Body of pancreas (tissue), 4 donors: ENCODE measurements at regions not wholly inside any gene's neighbourhood (a gene's known extent, or its start where the extent isn't known, plus 50 kb on each side); places are given as distances from the start of the nearest gene placed in this dataset.

Experiments used
- ATAC-seq: fragments of 150-250 bp; one replicate; pipeline ENCODE4 v1.9.1; 2016
- DNase-seq, 4 donors: peaks; one replicate each; pipeline ENCODE4 v3.0.0-alpha.2; 2019
- H3K27ac ChIP-seq, 4 donors: fragments of 200-600 bp; sonication (generic); 1 replicate in 3 of 4; 2 replicates in 1 of 4; pipeline versions ENCODE4 v1.5.1 to v1.6.1; 2016 to 2019; ENCODE audit warnings: mild to moderate bottlenecking in 1 of 4, mixed read lengths in 1 of 4, moderate library complexity in 1 of 4
- H3K27me3 ChIP-seq, 2 donors: fragments of 200-600 bp; sonication (generic); one replicate each; pipeline ENCODE4 v1.6.0; 2016; ENCODE audit warnings: mild to moderate bottlenecking in 1 of 2
- H3K36me3 ChIP-seq, 2 donors: fragments of 200-600 bp; sonication (generic); replicated peaks in 1 of 2; 2 replicates each; pipeline ENCODE4 v1.5.1; 2016; ENCODE audit warnings: low read depth in 2 of 2; ENCODE audit not compliant: insufficient read depth in 1 of 2
- H3K4me1 ChIP-seq: fragments of 200-600 bp; sonication (generic); one replicate; pipeline ENCODE4 v1.6.0; 2016
- H3K4me3 ChIP-seq, 2 donors: fragments of 200-600 bp; sonication (generic); 1 replicate in 1 of 2; 2 replicates in 1 of 2; pipeline ENCODE4 v1.5.1; 2016 to 2019
- H3K9me3 ChIP-seq, 3 donors: fragments of 200-600 bp; sonication (generic); 1 replicate in 2 of 3; 2 replicates in 1 of 3; pipeline ENCODE4 v1.5.1; 2016
- POLR2A ChIP-seq, 3 donors: fragments of 450-650 bp; IDR thresholded peaks; one replicate each; pipeline ENCODE4 v1.6.1; 2016; ENCODE audit warnings: antibody characterized with exemption in 3 of 3, mild to moderate bottlenecking in 2 of 3
- WGBS, 2 donors: methylation state at CpG; one replicate each; pipeline ENCODE4 v1.1.5; 2017; 5-methylcytosine and 5-hydroxymethylcytosine counted together
- intact Hi-C: fragments of 100-400 bp; cut with DNase I; formaldehyde crosslinking; loops from one replicate; pipeline ENCODE4 v1.15.1; 2023
- TF ChIP-seq, protein P1 (sequence below), 7 experiments: fragments of 450-650 bp in 4 of 7; fragments of 200-600 bp in 3 of 7; sonication (generic) in 3 of 7; IDR thresholded peaks; one replicate each; pipeline ENCODE4 v1.5.1; 2016 to 2019; ENCODE audit warnings: antibody characterized with exemption in 7 of 7

DNA sequence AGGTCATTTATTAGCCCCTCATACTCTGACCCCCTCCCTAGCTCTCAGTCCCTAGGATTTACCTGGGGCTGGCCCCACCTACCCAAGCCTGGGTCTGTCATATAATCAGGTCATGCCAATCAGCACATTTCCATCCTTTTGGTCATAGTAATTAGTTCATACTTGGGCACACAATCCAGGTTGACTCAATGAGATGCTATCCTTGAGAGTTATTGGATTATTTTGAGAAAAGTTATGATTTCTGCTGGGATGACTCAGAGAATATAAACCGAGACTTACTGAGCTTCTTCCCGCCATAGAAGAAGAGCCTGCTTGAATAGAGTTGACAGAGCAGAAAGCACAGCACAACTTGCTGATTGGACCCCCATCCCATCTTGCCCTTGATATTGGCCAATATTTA is 331.5 kb downstream of the CBLN1 start:
- WGBS, 2 donors = 78 to 85% methylated on average over 2 of the region's 2 CpGs
- Histone ChIP-seq H3K4me1 (no peaks in the 10 kb centered on the region), H3K9me3 (no peaks in the 10 kb centered on the region), H3K4me3 (no peak overlapping the region), H3K36me3 (no peaks in the 10 kb centered on the region), H3K27ac (no peak overlapping the region), H3K27me3 (no peaks in the 10 kb centered on the region)
- intact Hi-C loops = no loop called here
- DNase-seq (no peak), ATAC-seq (no peak)
- TF ChIP-seq, protein P1, sequence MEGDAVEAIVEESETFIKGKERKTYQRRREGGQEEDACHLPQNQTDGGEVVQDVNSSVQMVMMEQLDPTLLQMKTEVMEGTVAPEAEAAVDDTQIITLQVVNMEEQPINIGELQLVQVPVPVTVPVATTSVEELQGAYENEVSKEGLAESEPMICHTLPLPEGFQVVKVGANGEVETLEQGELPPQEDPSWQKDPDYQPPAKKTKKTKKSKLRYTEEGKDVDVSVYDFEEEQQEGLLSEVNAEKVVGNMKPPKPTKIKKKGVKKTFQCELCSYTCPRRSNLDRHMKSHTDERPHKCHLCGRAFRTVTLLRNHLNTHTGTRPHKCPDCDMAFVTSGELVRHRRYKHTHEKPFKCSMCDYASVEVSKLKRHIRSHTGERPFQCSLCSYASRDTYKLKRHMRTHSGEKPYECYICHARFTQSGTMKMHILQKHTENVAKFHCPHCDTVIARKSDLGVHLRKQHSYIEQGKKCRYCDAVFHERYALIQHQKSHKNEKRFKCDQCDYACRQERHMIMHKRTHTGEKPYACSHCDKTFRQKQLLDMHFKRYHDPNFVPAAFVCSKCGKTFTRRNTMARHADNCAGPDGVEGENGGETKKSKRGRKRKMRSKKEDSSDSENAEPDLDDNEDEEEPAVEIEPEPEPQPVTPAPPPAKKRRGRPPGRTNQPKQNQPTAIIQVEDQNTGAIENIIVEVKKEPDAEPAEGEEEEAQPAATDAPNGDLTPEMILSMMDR (IDR thresholded peaks at IDR 0.05) = no peak
- TF ChIP-seq POLR2A (IDR thresholded peaks at IDR 0.05) = no peak

DNA sequence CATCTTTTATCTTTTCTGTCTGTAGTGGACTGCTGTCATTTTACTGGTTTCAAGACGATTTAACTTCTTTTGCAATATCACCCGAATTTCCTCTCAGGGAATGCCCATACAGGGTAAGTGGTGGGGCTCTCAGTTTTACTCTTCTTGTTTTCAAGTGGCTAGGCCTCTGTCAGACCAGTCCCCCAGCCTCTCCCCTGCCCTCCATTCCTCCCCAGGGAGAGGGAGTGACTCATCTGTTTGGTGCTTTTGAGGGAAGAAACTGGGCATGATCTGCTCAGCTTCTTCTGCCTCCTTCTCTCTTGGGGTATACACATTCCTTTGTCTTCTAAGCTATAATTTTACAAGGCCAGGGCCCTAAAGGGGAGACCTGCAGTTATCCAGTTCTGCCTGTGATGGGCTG is 332.0 kb downstream of the CBLN1 start:
- H3K4me3 ChIP-seq = no peak overlapping the region
- H3K27ac ChIP-seq = no peak overlapping the region
- H3K9me3 ChIP-seq = no peaks in the 10 kb centered on the region
- no peak for DNase-seq
- no peaks in the 10 kb centered on the region for H3K36me3 ChIP-seq
- WGBS, 2 donors = 68 to 75% methylated on average over 2 of the region's 2 CpGs
- intact Hi-C loops = no loop called here
- H3K27me3 ChIP-seq = no peaks in the 10 kb centered on the region
- no peak for TF ChIP-seq POLR2A (IDR thresholded peaks at IDR 0.05)
- TF ChIP-seq, protein P1 (IDR thresholded peaks at IDR 0.05) = no peak
- no peak for ATAC-seq
- H3K4me1 ChIP-seq = no peaks in the 10 kb centered on the region

DNA sequence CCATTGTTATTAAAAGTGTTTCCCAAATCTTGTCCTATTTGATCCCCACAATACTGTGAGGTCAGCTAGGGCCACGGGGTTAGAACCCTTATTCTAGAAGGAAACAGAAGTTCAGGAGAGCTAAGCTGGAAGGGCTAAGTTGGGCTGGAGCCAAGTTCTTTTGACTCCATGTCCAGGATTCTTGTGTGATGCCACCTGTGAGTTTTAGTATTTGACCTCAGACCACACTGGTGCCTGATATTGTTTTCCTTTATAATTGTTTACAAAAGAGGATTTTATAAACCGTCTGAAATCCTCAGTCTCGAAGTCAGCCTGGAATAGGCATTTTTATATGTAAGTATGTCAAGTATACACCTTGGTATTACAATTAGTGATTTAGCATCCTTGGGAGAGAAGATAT is 332.7 kb downstream of the CBLN1 start:
- DNase-seq (no peak), ATAC-seq (no peak)
- H3K36me3 ChIP-seq = no peaks in the 10 kb centered on the region
- H3K9me3 ChIP-seq = no peaks in the 10 kb centered on the region
- intact Hi-C loops = no loop called here
- no peaks in the 10 kb centered on the region for H3K4me1 ChIP-seq
- 73% methylated on average over 3 of the region's 3 CpGs for WGBS, 2 donors
- no peak overlapping the region for H3K4me3 ChIP-seq
- TF ChIP-seq, protein P1 (IDR thresholded peaks at IDR 0.05) = no peak
- no peaks in the 10 kb centered on the region for H3K27me3 ChIP-seq
- no peak overlapping the region for H3K27ac ChIP-seq

DNA sequence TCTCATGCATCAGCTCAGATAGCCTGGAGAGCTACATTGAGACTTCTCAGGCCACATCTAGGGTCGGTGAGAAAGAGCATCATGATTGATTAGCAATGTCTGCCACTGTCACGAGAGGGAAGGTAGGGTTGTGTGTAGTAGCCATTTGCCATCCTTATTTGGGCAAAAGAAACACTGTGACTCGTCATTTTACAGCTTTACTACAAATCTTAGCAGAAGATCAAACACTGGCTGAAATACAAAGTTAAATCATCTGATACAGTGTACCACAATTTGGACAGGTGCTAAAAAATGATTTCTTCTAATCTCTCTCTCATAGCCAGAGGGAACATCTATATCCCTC is 334.3 kb downstream of the CBLN1 start:
- WGBS, 2 donors = 28 to 32% methylated on average over 3 of the region's 3 CpGs
- DNase-seq = no peak
- ATAC-seq = no peak
- Histone ChIP-seq H3K36me3 (no peaks in the 10 kb centered on the region), H3K4me3 (no peak overlapping the region), H3K9me3 (no peaks in the 10 kb centered on the region), H3K27me3 (no peaks in the 10 kb centered on the region), H3K27ac (no peak overlapping the region), H3K4me1 (no peaks in the 10 kb centered on the region)
- TF ChIP-seq, protein P1 (IDR thresholded peaks at IDR 0.05) = no peak
- no peak for TF ChIP-seq POLR2A (IDR thresholded peaks at IDR 0.05)
- intact Hi-C loops = no loop called here

DNA sequence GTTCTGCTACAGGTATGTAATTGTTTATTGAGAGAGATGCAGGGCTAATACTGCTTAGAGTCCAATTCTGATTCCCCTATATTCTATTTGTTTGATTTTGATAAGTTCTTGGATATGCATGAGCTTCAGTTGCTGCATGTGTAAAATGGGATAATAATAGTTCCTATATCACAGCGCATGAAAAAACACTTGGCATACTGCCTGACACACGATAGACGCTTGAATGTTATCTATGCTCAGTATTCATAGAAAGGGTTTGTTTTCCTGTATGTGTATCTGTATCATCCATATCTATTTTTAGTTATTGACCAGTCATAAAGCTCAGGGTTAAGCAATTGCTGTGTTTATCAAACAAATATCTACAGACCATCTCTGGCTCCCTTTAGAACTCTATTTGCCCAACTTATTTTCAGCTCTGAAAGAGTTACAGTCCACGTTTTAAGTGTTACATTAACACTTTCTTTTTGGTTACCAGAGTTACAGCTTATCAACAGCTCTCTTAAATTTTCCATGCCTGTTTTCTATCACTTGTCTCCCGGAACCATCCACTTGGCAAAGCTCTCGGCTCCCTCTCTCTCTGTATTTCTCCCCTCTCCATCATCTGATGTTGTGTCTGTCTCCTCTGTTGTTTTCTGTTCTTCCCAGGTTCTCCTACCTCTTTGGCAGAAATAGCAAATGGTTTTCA is 334.8 kb downstream of the CBLN1 start:
- Histone ChIP-seq H3K9me3 (no peaks in the 10 kb centered on the region), H3K4me3 (no peak overlapping the region), H3K36me3 (no peaks in the 10 kb centered on the region), H3K4me1 (no peaks in the 10 kb centered on the region), H3K27ac (no peak overlapping the region), H3K27me3 (no peaks in the 10 kb centered on the region)
- TF ChIP-seq, protein P1 (IDR thresholded peaks at IDR 0.05) = no peak
- TF ChIP-seq POLR2A (IDR thresholded peaks at IDR 0.05) = no peak
- no peak for ATAC-seq
- 25 to 31% methylated on average over 6 of the region's 6 CpGs for WGBS, 2 donors
- intact Hi-C loops = no loop called here
- DNase-seq = no peak
